ENCODE measurements at regions not wholly inside any gene's neighbourhood (a gene's known extent, or its start where the extent isn't known, plus 50 kb on each side); places are given as distances from the start of the nearest gene placed in this dataset.
"Not testable (repeated sequence)": the region's sequence is repeated elsewhere in the genome, so short reads cannot be mapped to it uniquely, and the experiment has no call there.

DNA sequence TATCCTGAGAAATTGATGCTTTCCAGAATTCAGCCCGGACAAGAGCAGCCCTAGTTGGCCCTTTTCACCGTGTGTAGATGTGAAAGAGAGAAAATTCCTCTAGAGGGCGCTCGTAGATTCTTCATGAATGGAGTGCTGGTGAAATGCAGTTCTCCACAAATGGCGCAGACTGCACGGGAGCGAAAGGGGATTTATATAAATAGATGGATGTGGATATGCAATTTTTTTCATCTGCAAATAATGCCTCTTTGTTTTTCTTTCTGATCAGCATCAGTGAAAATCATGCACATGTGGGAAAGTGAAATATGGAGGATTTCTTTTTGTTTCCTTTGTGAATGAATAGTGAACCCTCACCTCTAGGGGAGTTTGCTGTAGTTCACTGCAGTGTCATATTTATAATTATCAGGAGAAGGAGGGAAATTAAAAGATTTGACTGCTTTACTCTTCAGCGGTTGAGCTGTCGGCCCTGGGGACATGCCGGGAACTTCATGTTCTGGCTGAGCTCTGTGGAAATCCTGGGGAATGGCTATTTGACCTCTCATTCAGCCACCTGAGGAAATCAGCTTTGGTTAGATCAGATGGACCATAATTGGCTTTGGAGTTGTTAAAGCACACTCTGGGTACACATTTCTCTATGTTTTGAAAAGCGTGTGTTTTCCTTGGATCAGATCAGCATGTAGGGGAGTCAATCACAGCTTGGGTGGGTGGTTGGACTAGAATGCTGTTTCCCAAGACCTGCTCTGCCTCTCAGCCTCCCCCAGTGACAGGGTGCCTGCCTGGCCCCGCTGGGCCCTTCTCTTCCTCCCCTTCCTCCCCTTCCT is 115.0 kb upstream of the SHISA3 start:
- TF ChIP-seq, protein P1, sequence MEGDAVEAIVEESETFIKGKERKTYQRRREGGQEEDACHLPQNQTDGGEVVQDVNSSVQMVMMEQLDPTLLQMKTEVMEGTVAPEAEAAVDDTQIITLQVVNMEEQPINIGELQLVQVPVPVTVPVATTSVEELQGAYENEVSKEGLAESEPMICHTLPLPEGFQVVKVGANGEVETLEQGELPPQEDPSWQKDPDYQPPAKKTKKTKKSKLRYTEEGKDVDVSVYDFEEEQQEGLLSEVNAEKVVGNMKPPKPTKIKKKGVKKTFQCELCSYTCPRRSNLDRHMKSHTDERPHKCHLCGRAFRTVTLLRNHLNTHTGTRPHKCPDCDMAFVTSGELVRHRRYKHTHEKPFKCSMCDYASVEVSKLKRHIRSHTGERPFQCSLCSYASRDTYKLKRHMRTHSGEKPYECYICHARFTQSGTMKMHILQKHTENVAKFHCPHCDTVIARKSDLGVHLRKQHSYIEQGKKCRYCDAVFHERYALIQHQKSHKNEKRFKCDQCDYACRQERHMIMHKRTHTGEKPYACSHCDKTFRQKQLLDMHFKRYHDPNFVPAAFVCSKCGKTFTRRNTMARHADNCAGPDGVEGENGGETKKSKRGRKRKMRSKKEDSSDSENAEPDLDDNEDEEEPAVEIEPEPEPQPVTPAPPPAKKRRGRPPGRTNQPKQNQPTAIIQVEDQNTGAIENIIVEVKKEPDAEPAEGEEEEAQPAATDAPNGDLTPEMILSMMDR (IDR thresholded peaks at IDR 0.05) = peak; percentile 61 to 71 (median 65)
- no peak for TF ChIP-seq EP300 (IDR thresholded peaks at IDR 0.05)
- TF ChIP-seq POLR2AphosphoS5 (IDR thresholded peaks at IDR 0.05) = no peak
- no peak for TF ChIP-seq POLR2A (IDR thresholded peaks at IDR 0.05; ENCODE audit: low read depth)
- no peak for DNase-seq (ENCODE audit: extremely low spot score)
- H3K27me3 ChIP-seq = no peaks in the 10 kb centered on the region
- H3K4me1 ChIP-seq = peaks cover 0 to 11% (median 8%) of the 10 kb centered on the region in 4 donors
- no peak overlapping the region for H3K4me3 ChIP-seq
- H3K9me3 ChIP-seq = no peaks in the 10 kb centered on the region
- H3K27ac ChIP-seq (replicated peaks in 1 of 4) = peak overlapping the region in 1 of 4 donors; percentile 14
- WGBS = 29% methylated on average over 12 of the region's 12 CpGs
- no peaks in the 10 kb centered on the region for H3K36me3 ChIP-seq
- intact Hi-C loops (cut with DNase I) = loop anchor here (1.0 to 10.0 kb wide), 2 partner anchors 236 to 583 kb away; no protein-coding TSS in a partner anchor

DNA sequence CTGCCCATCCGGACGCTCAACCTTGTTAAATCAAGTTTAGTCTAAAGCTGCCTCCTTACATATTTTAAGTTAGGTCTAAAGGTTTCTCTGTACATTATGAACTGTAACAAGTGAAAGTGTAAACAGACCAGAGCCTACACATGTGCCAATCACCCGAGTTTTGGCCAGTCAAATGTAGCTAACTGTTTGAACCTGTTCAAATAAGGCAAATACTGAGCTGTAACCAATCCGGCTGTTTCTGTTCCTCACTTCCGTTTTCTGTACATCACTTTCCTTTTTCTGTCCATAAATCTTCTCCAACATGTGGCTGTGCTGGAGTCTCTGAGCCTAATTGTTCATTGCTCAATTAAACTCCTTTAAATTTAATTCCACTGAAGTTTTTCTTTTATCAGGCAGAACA is 113.3 kb upstream of the SHISA3 start:
- H3K4me3 ChIP-seq = no peak overlapping the region
- WGBS = 84% methylated on average over 5 of the region's 5 CpGs
- DNase-seq (ENCODE audit: extremely low spot score) = no peak
- H3K36me3 ChIP-seq = no peaks in the 10 kb centered on the region
- no peak overlapping the region for H3K27ac ChIP-seq (replicated peaks in 1 of 4)
- no peaks in the 10 kb centered on the region for H3K9me3 ChIP-seq
- intact Hi-C loops (cut with DNase I) = loop anchor here (10.0 kb wide), 1 partner anchor 581 kb away; no protein-coding TSS in a partner anchor
- H3K4me1 ChIP-seq = peaks cover 0 to 11% (median 8%) of the 10 kb centered on the region in 4 donors
- H3K27me3 ChIP-seq = no peaks in the 10 kb centered on the region
- TF ChIP-seq, protein P1 (IDR thresholded peaks at IDR 0.05) = no peak
- TF ChIP-seq POLR2AphosphoS5 (IDR thresholded peaks at IDR 0.05) (no peak), EP300 (IDR thresholded peaks at IDR 0.05) (no peak), POLR2A (IDR thresholded peaks at IDR 0.05; ENCODE audit: low read depth) (no peak)

DNA sequence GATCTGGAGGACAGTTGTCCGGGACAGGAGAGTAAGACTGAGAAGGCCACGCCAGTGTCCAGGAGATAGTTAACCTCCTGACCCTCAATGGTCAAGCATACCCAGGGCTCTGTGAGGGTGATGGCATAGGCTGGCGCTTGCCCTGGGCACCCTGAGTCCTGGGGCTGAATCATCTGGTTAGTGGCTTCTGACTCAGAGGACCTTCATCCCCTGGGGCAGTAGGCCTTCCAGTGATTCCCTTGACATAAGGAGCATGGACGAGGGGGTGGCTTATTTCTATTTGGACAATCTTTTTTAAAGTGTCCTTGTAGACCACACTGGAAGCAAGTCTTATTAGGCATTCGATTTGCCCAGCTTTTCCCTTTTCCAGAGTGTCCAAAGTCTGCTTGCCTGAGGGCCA is 108.4 kb upstream of the SHISA3 start:
- not testable (repeated sequence) for DNase-seq (ENCODE audit: extremely low spot score); H3K4me3 ChIP-seq; H3K27me3 ChIP-seq; H3K36me3 ChIP-seq; H3K9me3 ChIP-seq; H3K4me1 ChIP-seq; H3K27ac ChIP-seq (replicated peaks in 1 of 4)
- intact Hi-C loops (cut with DNase I) = loop anchor here (10.0 kb wide), 1 partner anchor 576 kb away; no protein-coding TSS in a partner anchor
- 89% methylated on average over 4 of the region's 5 CpGs for WGBS

DNA sequence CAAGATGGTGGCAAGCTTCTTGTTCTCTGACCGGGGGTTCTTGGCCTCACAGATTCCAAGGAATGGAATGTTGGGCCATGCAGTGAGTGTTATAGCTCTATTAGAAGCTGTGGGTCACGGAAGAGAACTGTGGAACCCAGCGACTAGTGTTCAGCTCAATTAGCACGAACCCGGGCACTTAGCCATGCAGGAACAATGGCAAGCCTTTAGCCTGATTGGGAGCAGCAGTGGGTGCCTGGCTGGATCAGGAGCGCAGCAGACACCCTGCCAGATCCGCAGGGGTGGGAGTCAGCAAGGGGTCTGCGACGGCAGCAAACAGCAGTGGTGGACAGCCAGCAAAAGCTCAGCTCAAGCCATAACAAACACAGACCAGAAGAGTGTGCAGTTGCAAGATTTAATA is 105.1 kb upstream of the SHISA3 start:
- H3K4me1 ChIP-seq; H3K9me3 ChIP-seq; DNase-seq (ENCODE audit: extremely low spot score); H3K27me3 ChIP-seq; H3K4me3 ChIP-seq; H3K27ac ChIP-seq (replicated peaks in 1 of 4); intact Hi-C loops (cut with DNase I); H3K36me3 ChIP-seq: not testable (repeated sequence)
- 80% methylated on average over 7 of the region's 9 CpGs for WGBS

DNA sequence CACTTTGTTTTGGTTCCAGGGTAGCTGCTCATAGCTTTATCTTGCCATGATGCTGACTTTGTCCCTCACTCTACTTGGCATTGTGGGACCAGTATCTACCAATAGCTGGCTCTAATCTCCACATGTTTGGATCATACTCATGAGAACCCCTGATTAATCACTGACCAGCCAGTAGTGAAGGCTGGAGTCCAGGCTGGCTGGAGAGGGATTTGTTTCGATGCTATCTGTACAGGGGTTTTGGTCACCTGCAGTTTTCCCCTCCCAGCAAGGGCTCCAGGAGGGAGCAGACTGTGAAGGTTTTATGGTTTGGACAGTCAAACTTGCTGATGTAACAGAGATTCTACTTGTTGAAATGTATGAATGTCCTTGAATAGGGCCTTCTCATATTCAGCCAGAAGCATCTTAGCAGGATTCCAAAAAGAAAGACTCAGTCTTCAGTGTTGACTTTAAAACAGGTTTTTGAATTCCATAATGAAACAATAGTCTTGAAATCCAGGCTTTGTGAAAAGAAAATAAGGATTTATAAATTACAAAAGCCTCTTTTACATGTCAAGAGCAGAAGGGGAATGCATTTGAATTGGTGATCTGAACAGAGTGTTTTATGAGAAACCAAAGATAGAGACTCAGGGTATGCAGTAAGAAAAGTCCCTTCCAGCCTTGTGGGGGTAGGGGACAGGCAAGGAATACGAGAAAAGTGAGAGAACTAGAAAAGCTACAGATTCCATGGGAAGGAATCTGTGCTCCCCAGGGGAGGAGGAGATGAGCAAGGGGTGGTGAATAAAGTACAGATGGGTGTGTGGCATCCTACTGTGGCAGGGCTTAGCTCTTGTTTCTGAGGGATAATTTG is 103.1 kb upstream of the SHISA3 start:
- Histone ChIP-seq H3K27ac (replicated peaks in 1 of 4) (no peak overlapping the region), H3K4me3 (no peak overlapping the region), H3K4me1 (no peaks in the 10 kb centered on the region), H3K36me3 (no peaks in the 10 kb centered on the region), H3K27me3 (no peaks in the 10 kb centered on the region), H3K9me3 (no peaks in the 10 kb centered on the region)
- intact Hi-C loops (cut with DNase I) = no loop called here
- no peak for DNase-seq (ENCODE audit: extremely low spot score)
- WGBS = 69% methylated on average over 2 of the region's 2 CpGs
- TF ChIP-seq EP300 (IDR thresholded peaks at IDR 0.05) (no peak), POLR2A (IDR thresholded peaks at IDR 0.05; ENCODE audit: low read depth) (no peak), POLR2AphosphoS5 (IDR thresholded peaks at IDR 0.05) (no peak)
- TF ChIP-seq, protein P1 (IDR thresholded peaks at IDR 0.05) = no peak
